ENCODE measurements at regions not wholly inside any gene's neighbourhood (a gene's known extent, or its start where the extent isn't known, plus 50 kb on each side); places are given as distances from the start of the nearest gene placed in this dataset.

DNA sequence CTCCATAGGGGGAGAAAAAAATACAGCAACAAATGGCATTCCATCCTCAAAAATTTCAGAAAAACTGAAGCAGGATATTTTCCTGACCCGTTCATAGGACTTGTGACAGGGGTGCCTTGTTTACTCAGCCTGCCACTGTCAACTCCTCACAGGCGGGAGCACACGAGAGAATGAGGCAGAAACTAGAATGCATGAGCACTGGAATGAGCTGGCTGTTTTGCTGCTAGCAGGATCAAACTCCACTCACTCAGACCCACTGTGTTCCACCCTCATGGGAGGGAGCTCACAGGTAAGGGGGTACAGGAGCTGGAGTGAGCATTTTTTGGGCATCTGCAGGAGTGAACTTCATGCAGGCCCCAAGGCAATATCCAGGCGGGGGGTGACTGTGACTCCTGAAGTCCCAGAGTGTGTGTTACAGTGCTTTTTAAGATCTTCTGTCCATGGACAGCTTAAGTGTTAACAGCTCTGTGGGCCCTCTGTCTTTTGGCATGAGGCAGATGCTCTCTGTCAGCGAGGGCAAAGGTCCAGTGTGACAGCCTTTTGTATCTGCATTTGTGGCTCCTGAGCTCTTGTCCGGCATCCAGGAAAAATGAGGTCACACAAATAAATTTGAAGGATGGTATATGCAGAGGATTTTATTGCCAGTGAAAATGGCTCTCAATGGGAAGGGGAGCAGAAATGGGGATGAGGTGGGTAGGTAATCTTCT lies 905.7 kb upstream of the TENM4 start:
- TF ChIP-seq, protein P1, sequence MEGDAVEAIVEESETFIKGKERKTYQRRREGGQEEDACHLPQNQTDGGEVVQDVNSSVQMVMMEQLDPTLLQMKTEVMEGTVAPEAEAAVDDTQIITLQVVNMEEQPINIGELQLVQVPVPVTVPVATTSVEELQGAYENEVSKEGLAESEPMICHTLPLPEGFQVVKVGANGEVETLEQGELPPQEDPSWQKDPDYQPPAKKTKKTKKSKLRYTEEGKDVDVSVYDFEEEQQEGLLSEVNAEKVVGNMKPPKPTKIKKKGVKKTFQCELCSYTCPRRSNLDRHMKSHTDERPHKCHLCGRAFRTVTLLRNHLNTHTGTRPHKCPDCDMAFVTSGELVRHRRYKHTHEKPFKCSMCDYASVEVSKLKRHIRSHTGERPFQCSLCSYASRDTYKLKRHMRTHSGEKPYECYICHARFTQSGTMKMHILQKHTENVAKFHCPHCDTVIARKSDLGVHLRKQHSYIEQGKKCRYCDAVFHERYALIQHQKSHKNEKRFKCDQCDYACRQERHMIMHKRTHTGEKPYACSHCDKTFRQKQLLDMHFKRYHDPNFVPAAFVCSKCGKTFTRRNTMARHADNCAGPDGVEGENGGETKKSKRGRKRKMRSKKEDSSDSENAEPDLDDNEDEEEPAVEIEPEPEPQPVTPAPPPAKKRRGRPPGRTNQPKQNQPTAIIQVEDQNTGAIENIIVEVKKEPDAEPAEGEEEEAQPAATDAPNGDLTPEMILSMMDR (IDR thresholded peaks at IDR 0.05; ENCODE audit: low read depth, low read length, poor library complexity, severe bottlenecking): no peak
- TF ChIP-seq EZH2phosphoT487 (IDR thresholded peaks at IDR 0.05; ENCODE audit: borderline replicate concordance, low read length): no peak
